OCI-LY1 (cell line): ENCODE measurements at regions not wholly inside any gene's neighbourhood (a gene's known extent, or its start where the extent isn't known, plus 50 kb on each side); places are given as distances from the start of the nearest gene placed in this dataset.

ENCODE experiments used
- H2AFZ ChIP-seq: fragments of 200-600 bp; sonication (generic), shearing (Covaris generic); 2 replicates; pipeline ENCODE4 v1.6.0; 2014; ENCODE audit warnings: antibody characterized with exemption, mild to moderate bottlenecking, low read length
- H3F3A ChIP-seq: fragments of 200-600 bp; sonication (generic), shearing (Covaris generic); 2 replicates; pipeline ENCODE4 v1.6.0; 2014; ENCODE audit warnings: mild to moderate bottlenecking, antibody characterized with exemption, low read length, moderate library complexity; ENCODE audit not compliant: insufficient read depth
- H3K27ac ChIP-seq: fragments of 200-600 bp; sonication (generic); 2 replicates; pipeline ENCODE4 v1.5.1; 2014; ENCODE audit warnings: low read length, mixed run types, mild to moderate bottlenecking, low read depth; ENCODE audit not compliant: poor library complexity, severe bottlenecking
- H3K27me3 ChIP-seq: fragments of 200-600 bp; sonication (generic); 2 replicates; pipeline ENCODE4 v1.6.0; 2014; ENCODE audit warnings: antibody characterized with exemption, mild to moderate bottlenecking, low read length, moderate library complexity; ENCODE audit not compliant: insufficient read depth
- H3K36me3 ChIP-seq: fragments of 200-600 bp; sonication (generic); 2 replicates; pipeline ENCODE4 v1.6.1; 2014; ENCODE audit warnings: mild to moderate bottlenecking, antibody characterized with exemption, low read length, moderate library complexity, mixed read lengths; ENCODE audit not compliant: insufficient read depth
- H3K4me1 ChIP-seq: fragments of 200-600 bp; sonication (generic); 2 replicates; pipeline ENCODE4 v1.5.1; 2014; ENCODE audit warnings: mild to moderate bottlenecking, low read length, moderate library complexity; ENCODE audit not compliant: insufficient read depth, severe bottlenecking
- H3K4me2 ChIP-seq: fragments of 200-600 bp; sonication (generic), shearing (Covaris generic); 2 replicates; pipeline ENCODE4 v1.6.1; 2014; ENCODE audit warnings: low read length
- H3K4me3 ChIP-seq: fragments of 200-600 bp; sonication (generic); 2 replicates; pipeline ENCODE4 v1.5.1; 2014; ENCODE audit warnings: low read length, low read depth, mild to moderate bottlenecking, mixed read lengths; ENCODE audit not compliant: poor library complexity, severe bottlenecking
- H3K79me2 ChIP-seq: fragments of 200-600 bp; shearing (Covaris generic); 2 replicates; pipeline ENCODE4 v1.6.1; 2016; ENCODE audit warnings: mixed run types, low read length, mixed read lengths; ENCODE audit not compliant: insufficient read depth
- H3K9ac ChIP-seq: fragments of 200-600 bp; sonication (generic), shearing (Covaris generic); 2 replicates; pipeline ENCODE4 v1.6.1; 2014; ENCODE audit warnings: mild to moderate bottlenecking, low read length, mixed read lengths
- H3K9me2 ChIP-seq: fragments of 200-600 bp; sonication (generic), shearing (Covaris generic); 2 replicates; pipeline ENCODE4 v1.6.1; 2014; ENCODE audit warnings: low read depth, mild to moderate bottlenecking, low read length, mixed read lengths
- H3K9me3 ChIP-seq: fragments of 200-600 bp; shearing (Covaris generic); 2 replicates; pipeline ENCODE4 v1.6.1; 2014; ENCODE audit warnings: low read length, mixed read lengths
- H4K20me1 ChIP-seq: fragments of 200-600 bp; sonication (generic), shearing (Covaris generic); 2 replicates; pipeline ENCODE4 v1.6.0; 2016; ENCODE audit warnings: mild to moderate bottlenecking, low read length; ENCODE audit not compliant: insufficient read depth
- CTCF ChIP-seq: fragments of 200-600 bp; sonication (generic), shearing (Covaris generic); IDR thresholded peaks from 2 replicates; pipeline ENCODE4 v1.5.1; 2017; ENCODE audit warnings: mild to moderate bottlenecking, antibody characterized with exemption, low read length, moderate library complexity, mixed read lengths
- EZH2 ChIP-seq: fragments of 200-600 bp; sonication (generic), shearing (Covaris generic); IDR thresholded peaks from 2 replicates; pipeline ENCODE4 v1.8.0; 2017; ENCODE audit warnings: borderline replicate concordance, mixed run types, mild to moderate bottlenecking, antibody characterized with exemption, low read length, moderate library complexity, mixed read lengths

- Histone ChIP-seq H3K4me2 (no peak overlapping the region), H2AFZ (no peak overlapping the region), H3K9me2 (no peaks in the 10 kb centered on the region), H3K9me3 (no peaks in the 10 kb centered on the region), H3K9ac (no peak overlapping the region), H4K20me1 (no peaks in the 10 kb centered on the region), H3F3A (no peaks in the 10 kb centered on the region), H3K4me1 (no peaks in the 10 kb centered on the region), H3K27me3 (no peaks in the 10 kb centered on the region), H3K27ac (no peak overlapping the region), H3K79me2 (no peaks in the 10 kb centered on the region), H3K36me3 (no peaks in the 10 kb centered on the region), H3K4me3 (no peak overlapping the region)
- no peak for TF ChIP-seq EZH2
- no peak for TF ChIP-seq CTCF
Observed at GRCh38 chr5:174426388-174426787, 298.0 kb upstream of the MSX2 start.

- Histone ChIP-seq H3F3A (no peaks in the 10 kb centered on the region), H3K36me3 (no peaks in the 10 kb centered on the region), H3K79me2 (no peaks in the 10 kb centered on the region), H3K9me2 (no peaks in the 10 kb centered on the region), H3K4me3 (no peak overlapping the region), H3K9ac (no peak overlapping the region), H3K9me3 (no peaks in the 10 kb centered on the region), H2AFZ (no peak overlapping the region), H3K27me3 (no peaks in the 10 kb centered on the region), H3K4me1 (no peaks in the 10 kb centered on the region), H3K4me2 (no peak overlapping the region), H4K20me1 (no peaks in the 10 kb centered on the region), H3K27ac (no peak overlapping the region)
- TF ChIP-seq EZH2 (no peak), CTCF (no peak)
Observed at GRCh38 chr5:174426851-174427250, 297.5 kb upstream of the MSX2 start.

- Histone ChIP-seq H3K4me1 (no peaks in the 10 kb centered on the region), H3K27ac (no peak overlapping the region), H3K9ac (no peak overlapping the region), H2AFZ (no peak overlapping the region), H3K9me2 (no peaks in the 10 kb centered on the region), H3K4me2 (no peak overlapping the region), H4K20me1 (no peaks in the 10 kb centered on the region), H3K36me3 (no peaks in the 10 kb centered on the region), H3K9me3 (no peaks in the 10 kb centered on the region), H3K4me3 (no peak overlapping the region), H3K27me3 (no peaks in the 10 kb centered on the region), H3K79me2 (no peaks in the 10 kb centered on the region), H3F3A (no peaks in the 10 kb centered on the region)
- no peak for TF ChIP-seq CTCF
- TF ChIP-seq EZH2, result no peak
Observed at GRCh38 chr5:174427304-174427703, 297.1 kb upstream of the MSX2 start.
